Chondrocyte (in vitro differentiated cells): ENCODE measurements at regions not wholly inside any gene's neighbourhood (a gene's known extent, or its start where the extent isn't known, plus 50 kb on each side); places are given as distances from the start of the nearest gene placed in this dataset.

Experiments
- DNase-seq: peaks from one replicate; pipeline ENCODE4 v3.0.0; 2021; ENCODE audit warnings: mixed read lengths, low spot score
- H3K27ac Mint-ChIP-seq: one replicate; pipeline ENCODE4 v1.8.0; 2021; ENCODE audit warnings: mild to moderate bottlenecking, moderate library complexity, mixed read lengths; ENCODE audit not compliant: unreplicated experiment
- H3K27me3 Mint-ChIP-seq: 2 replicates; pipeline ENCODE4 v1.8.0; 2021; ENCODE audit warnings: low read depth, mixed read lengths
- H3K36me3 Mint-ChIP-seq: 2 replicates; pipeline ENCODE4 v1.8.0; 2021; ENCODE audit warnings: low read depth, mixed read lengths
- H3K4me1 Mint-ChIP-seq: 2 replicates; pipeline ENCODE4 v1.8.0; 2021; ENCODE audit warnings: low read depth, mild to moderate bottlenecking, mixed read lengths
- H3K4me3 Mint-ChIP-seq: one replicate; pipeline ENCODE4 v1.8.0; 2021; ENCODE audit warnings: mild to moderate bottlenecking, moderate library complexity, mixed read lengths; ENCODE audit not compliant: unreplicated experiment
- H3K9me3 Mint-ChIP-seq: 2 replicates; pipeline ENCODE4 v1.8.0; 2021; ENCODE audit warnings: low read depth, mixed read lengths
- CTCF ChIP-seq: fragments of 200-600 bp; sonication (generic); IDR thresholded peaks from 2 replicates; pipeline ENCODE4 v1.5.0; 2021; ENCODE audit warnings: antibody characterized with exemption, mild to moderate bottlenecking, moderate library complexity

DNA sequence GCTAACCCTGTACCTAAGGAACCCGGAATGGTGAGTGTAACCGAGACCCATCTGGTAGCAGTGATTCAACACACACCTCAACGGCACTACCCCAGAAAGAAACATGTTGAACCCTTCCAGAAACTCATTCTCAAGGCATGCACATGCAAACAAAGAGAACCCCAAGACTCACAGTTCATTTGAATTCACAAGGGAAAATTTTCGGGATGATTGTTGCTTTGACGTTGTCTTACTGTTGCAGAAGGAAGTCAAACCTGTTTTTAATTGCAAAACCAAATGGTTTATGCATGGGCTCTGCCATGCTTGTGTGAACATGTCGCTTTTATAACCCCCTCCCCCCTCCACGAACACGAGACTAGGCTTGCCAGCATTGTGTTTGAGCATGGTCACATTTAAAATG lies 539.7 kb downstream of the GATA3 start:
- Mint-ChIP-seq H3K36me3 (no peaks in the 10 kb centered on the region), H3K4me1 (no peaks in the 10 kb centered on the region), H3K4me3 (no peak overlapping the region), H3K27me3 (no peaks in the 10 kb centered on the region), H3K9me3 (peaks cover 3% of the 10 kb centered on the region), H3K27ac (no peak overlapping the region)
- DNase-seq: no peak
- TF ChIP-seq CTCF: no peak

- H3K9me3 Mint-ChIP-seq: peaks cover 5% of the 10 kb centered on the region
- H3K36me3 Mint-ChIP-seq: no peaks in the 10 kb centered on the region
- H3K27me3 Mint-ChIP-seq: no peaks in the 10 kb centered on the region
- no peaks in the 10 kb centered on the region for H3K4me1 Mint-ChIP-seq
- TF ChIP-seq CTCF: no peak
- DNase-seq: no peak
- no peak overlapping the region for H3K4me3 Mint-ChIP-seq
- H3K27ac Mint-ChIP-seq: no peak overlapping the region
Observed at GRCh38 chr10:8594711-8595110, 540.2 kb downstream of the GATA3 start.

DNA sequence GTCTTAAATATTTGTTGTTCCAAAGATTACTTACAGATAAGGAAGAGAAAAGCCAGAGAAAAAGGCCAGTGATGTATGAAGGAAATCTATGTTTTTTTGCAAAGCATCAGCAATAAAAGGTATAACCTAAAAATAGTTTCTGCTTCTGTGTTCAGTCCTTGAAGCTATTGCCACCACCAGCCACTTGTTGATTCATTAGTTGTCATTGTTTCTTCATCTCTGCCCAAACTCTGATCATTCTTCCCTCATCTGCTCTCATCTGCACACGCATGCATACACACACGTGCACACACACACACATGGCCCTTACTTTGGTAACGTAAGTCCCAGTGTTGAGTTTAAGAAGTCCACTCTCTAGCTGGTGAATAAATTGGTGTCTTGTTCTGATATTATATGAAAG lies 540.7 kb downstream of the GATA3 start:
- Mint-ChIP-seq H3K4me3 (no peak overlapping the region), H3K36me3 (no peaks in the 10 kb centered on the region), H3K9me3 (peaks cover 6% of the 10 kb centered on the region), H3K27ac (no peak overlapping the region), H3K4me1 (no peaks in the 10 kb centered on the region), H3K27me3 (no peaks in the 10 kb centered on the region)
- no peak for DNase-seq
- TF ChIP-seq CTCF: no peak

DNA sequence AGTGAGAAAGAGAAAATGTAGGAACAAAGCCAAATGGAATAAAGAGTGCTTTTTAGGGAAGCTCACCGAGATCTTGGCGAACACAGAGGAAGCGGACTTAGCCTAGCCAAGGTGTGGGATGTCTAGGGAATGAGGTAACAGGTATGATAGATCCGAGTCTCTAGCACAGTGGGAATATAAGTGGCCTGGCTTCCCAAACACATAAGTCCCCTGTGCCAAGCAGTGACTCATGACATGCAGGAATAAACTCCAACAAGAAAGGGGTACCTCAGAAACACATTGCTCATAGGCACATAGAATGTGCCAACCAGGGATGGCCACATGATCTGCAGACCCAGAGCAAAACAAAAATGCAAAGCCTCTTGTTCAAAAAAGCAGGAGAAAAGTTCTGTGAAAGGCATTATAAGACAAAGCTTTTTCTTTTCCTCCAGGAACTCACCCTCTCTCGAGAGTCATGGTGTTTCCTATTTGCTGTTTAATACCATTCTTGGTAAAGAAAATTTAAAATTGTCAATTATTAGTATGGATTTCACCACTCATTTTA lies 542.5 kb downstream of the GATA3 start:
- H3K9me3 Mint-ChIP-seq: peaks cover 6% of the 10 kb centered on the region
- H3K27ac Mint-ChIP-seq: no peak overlapping the region
- H3K27me3 Mint-ChIP-seq: no peaks in the 10 kb centered on the region
- H3K36me3 Mint-ChIP-seq: no peaks in the 10 kb centered on the region
- H3K4me3 Mint-ChIP-seq: no peak overlapping the region
- TF ChIP-seq CTCF: no peak
- no peaks in the 10 kb centered on the region for H3K4me1 Mint-ChIP-seq
- DNase-seq: no peak

- H3K27me3 Mint-ChIP-seq: no peaks in the 10 kb centered on the region
- H3K4me1 Mint-ChIP-seq: no peaks in the 10 kb centered on the region
- H3K36me3 Mint-ChIP-seq: no peaks in the 10 kb centered on the region
- H3K9me3 Mint-ChIP-seq: peaks cover 24% of the 10 kb centered on the region
- H3K27ac Mint-ChIP-seq: no peak overlapping the region
- no peak for TF ChIP-seq CTCF
- no peak for DNase-seq
- no peak overlapping the region for H3K4me3 Mint-ChIP-seq
Observed at GRCh38 chr10:8600192-8600591, 545.7 kb downstream of the GATA3 start.
